AG08395 (cell line): ENCODE measurements at regions not wholly inside any gene's neighbourhood (a gene's known extent, or its start where the extent isn't known, plus 50 kb on each side); places are given as distances from the start of the nearest gene placed in this dataset.

Source experiments
- DNase-seq: peaks from one replicate; pipeline ENCODE4 v3.0.0; 2012; ENCODE audit warnings: mixed read lengths, low spot score

- peak; percentile 54 for DNase-seq
These were observed 274.1 kb downstream of the CLIC5 start for GRCh38 chr6:45741437-45742171.

GRCh38 chr6:45739058-45739457 lies 276.6 kb downstream of the CLIC5 start:
- no peak for DNase-seq

GRCh38 chr6:45738057-45738455 lies 277.6 kb downstream of the CLIC5 start:
- DNase-seq, result no peak

GRCh38 chr6:45737331-45738056 lies 278.2 kb downstream of the CLIC5 start:
- DNase-seq, result no peak

- no peak for DNase-seq
These were observed 279.5 kb downstream of the CLIC5 start for GRCh38 chr6:45736134-45736533.

GRCh38 chr6:45732731-45733130 lies 282.9 kb downstream of the CLIC5 start:
- DNase-seq, result no peak

- DNase-seq, result no peak
These were observed 285.4 kb downstream of the CLIC5 start for GRCh38 chr6:45730232-45730631.

- DNase-seq, result peak; percentile 21
These were observed 287.0 kb downstream of the CLIC5 start for GRCh38 chr6:45728674-45729073.

GRCh38 chr6:45727819-45728449 lies 287.7 kb downstream of the CLIC5 start:
- no peak for DNase-seq

- no peak for DNase-seq
These were observed 288.4 kb downstream of the CLIC5 start for GRCh38 chr6:45727228-45727627.

GRCh38 chr6:45726444-45726843 lies 289.2 kb downstream of the CLIC5 start:
- no peak for DNase-seq

- DNase-seq, result peak; percentile 53
These were observed 291.1 kb downstream of the CLIC5 start for GRCh38 chr6:45724511-45724910.

- DNase-seq, result no peak
These were observed 291.6 kb downstream of the CLIC5 start for GRCh38 chr6:45724027-45724426.

- no peak for DNase-seq
These were observed 292.8 kb downstream of the CLIC5 start for GRCh38 chr6:45722876-45723275.

- DNase-seq, result no peak
These were observed 294.0 kb downstream of the CLIC5 start for GRCh38 chr6:45721665-45722064.

- DNase-seq, result peak; percentile 73
These were observed 296.8 kb downstream of the CLIC5 start for GRCh38 chr6:45718871-45719270.

- DNase-seq, result no peak
These were observed 297.5 kb downstream of the CLIC5 start for GRCh38 chr6:45718131-45718530.

- DNase-seq, result no peak
These were observed 297.9 kb downstream of the CLIC5 start for GRCh38 chr6:45717715-45718114.

- DNase-seq, result no peak
These were observed 298.6 kb downstream of the CLIC5 start for GRCh38 chr6:45717027-45717426.

GRCh38 chr6:45715508-45715803 lies 300.2 kb downstream of the CLIC5 start:
- no peak for DNase-seq

GRCh38 chr6:45714741-45715507 lies 300.7 kb downstream of the CLIC5 start:
- peak; percentile 85 for DNase-seq

- no peak for DNase-seq
These were observed 301.5 kb downstream of the CLIC5 start for GRCh38 chr6:45714006-45714730.
